K562 (cell line): ENCODE measurements at regions not wholly inside any gene's neighbourhood (a gene's known extent, or its start where the extent isn't known, plus 50 kb on each side); places are given as distances from the start of the nearest gene placed in this dataset.
A peak's percentile ranks its signal among the peaks of the same experiment; 100 is the strongest.

Source experiments
- ATAC-seq: fragments of 200-7000 bp; cut with Tn5 transposase; 3 replicates; pipeline ENCODE4 v1.9.1; 2020; ENCODE audit warnings: moderate library complexity
- BruUV-seq: library from RNA; stranded (reverse); fragments of 400-500 nt; replicated peaks from 2 replicates; lab custom pipeline; 2021; lab: Mats Ljungman, UMichigan
- CTCF ChIA-PET: fragments of 300-600 bp; formaldehyde crosslinking; extraction: SDS; loops from one replicate; lab custom pipeline; 2021; ENCODE audit warnings: low intra/inter-chr PET ratio; lab: Yijun Ruan, JAX
- POLR2A ChIA-PET: fragments of 300-600, 350-650 bp; sonication (Branson Sonifier 250); formaldehyde crosslinking; extraction: SDS; loops from one replicate; lab custom pipeline; 2021; ENCODE audit warnings: antibody characterized with exemption, inconsistent platforms; lab: Yijun Ruan, JAX
- DNase-seq, 4 experiments: peaks; one replicate each; pipeline versions ENCODE4 v3.0.0 to v3.0.0-alpha.2; 2011 to 2018; ENCODE audit warnings: low spot score in 3 of 4, mixed read lengths in 3 of 4; ENCODE audit errors: extremely low read depth in 1 of 4
- FAIRE-seq: peaks from 2 replicates; lab custom pipeline; 2011; peaks lifted over from hg19 to GRCh38; lab: Jason Lieb, UNC
- H2AFZ ChIP-seq: 2 replicates; pipeline ENCODE4 v1.6.0; 2011; ENCODE audit warnings: low read depth, low read length, control low read depth, inconsistent platforms
- H3K27ac ChIP-seq: fragments of 200-600 bp; 3 replicates; pipeline ENCODE4 v1.8.0; 2011; ENCODE audit warnings: low read depth, mild to moderate bottlenecking, control low read depth, inconsistent platforms, low read length, moderate library complexity, mixed read lengths; ENCODE audit errors: extremely low read depth
- H3K27me3 ChIP-seq, 2 experiments: fragments of 300-600 bp in 1 of 2; 2 replicates in 1 of 2; 3 replicates in 1 of 2; pipeline versions ENCODE4 v1.6.0 to v1.8.0; 2011; ENCODE audit warnings: inconsistent platforms in 2 of 2, low read length in 2 of 2, mild to moderate bottlenecking in 1 of 2, mixed read lengths in 1 of 2, moderate library complexity in 1 of 2; ENCODE audit not compliant: control insufficient read depth in 2 of 2, insufficient read depth in 2 of 2
- H3K36me3 ChIP-seq: fragments of 300-600 bp; 3 replicates; pipeline ENCODE4 v1.8.0; 2011; ENCODE audit warnings: mild to moderate bottlenecking, low read length, inconsistent platforms; ENCODE audit not compliant: control insufficient read depth, insufficient read depth
- H3K4me1 ChIP-seq, 2 experiments: fragments of 200-600 bp in 1 of 2; replicated peaks in 1 of 2; 2 replicates in 1 of 2; 3 replicates in 1 of 2; pipeline versions ENCODE4 v1.5.1 to v1.8.0; 2011; ENCODE audit warnings: inconsistent platforms in 2 of 2, low read length in 2 of 2, mild to moderate bottlenecking in 1 of 2, mixed read lengths in 1 of 2, moderate library complexity in 1 of 2; ENCODE audit not compliant: control insufficient read depth in 2 of 2, insufficient read depth in 2 of 2
- H3K4me2 ChIP-seq: 2 replicates; pipeline ENCODE4 v1.6.1; 2011; ENCODE audit warnings: low read length, control low read depth, inconsistent platforms, mixed read lengths; ENCODE audit not compliant: insufficient read depth
- H3K4me3 ChIP-seq: fragments of 200-600 bp; sonication (generic), shearing (Covaris generic); 2 replicates; pipeline ENCODE4 v1.5.1; 2016; ENCODE audit warnings: control low read depth, inconsistent platforms
- H3K79me2 ChIP-seq: fragments of 200-600 bp; 3 replicates; pipeline ENCODE4 v1.8.0; 2011; ENCODE audit warnings: low read length, inconsistent platforms; ENCODE audit not compliant: control insufficient read depth, insufficient read depth
- H3K9ac ChIP-seq, 2 experiments: 2 replicates each; pipeline versions ENCODE4 v1.6.0 to v1.6.1; 2011; ENCODE audit warnings: low read depth in 2 of 2, low read length in 2 of 2, control low read depth in 1 of 2, inconsistent platforms in 1 of 2, mild to moderate bottlenecking in 1 of 2, mixed read lengths in 1 of 2; ENCODE audit not compliant: insufficient read depth in 1 of 2
- H3K9me1 ChIP-seq: one replicate; pipeline ENCODE4 v1.6.0; 2011; ENCODE audit warnings: inconsistent platforms, mild to moderate bottlenecking, low read length, moderate library complexity; ENCODE audit not compliant: control insufficient read depth, insufficient read depth
- H3K9me3 ChIP-seq: replicated peaks from 2 replicates; pipeline ENCODE4 v1.5.1; 2011; ENCODE audit warnings: low read depth, low read length, inconsistent platforms; ENCODE audit not compliant: control insufficient read depth, insufficient read depth
- H4K20me1 ChIP-seq: replicated peaks from 2 replicates; pipeline ENCODE4 v1.6.1; 2011; ENCODE audit warnings: low read length, inconsistent platforms, mixed read lengths; ENCODE audit not compliant: control insufficient read depth, insufficient read depth
- ARHGAP35 ChIP-seq: fragments of 450-650 bp; IDR thresholded peaks from 2 replicates; pipeline ENCODE4 v1.6.1; 2018; ENCODE audit not compliant: partially characterized antibody
- CTBP1 ChIP-seq: fragments of 450-650 bp; IDR thresholded peaks from 2 replicates; pipeline ENCODE4 v1.6.1; 2016; ENCODE audit warnings: borderline replicate concordance
- FIP1L1 ChIP-seq: fragments of 200-400 bp; formaldehyde crosslinking; IDR thresholded peaks from 2 replicates; pipeline ENCODE4 v1.6.1; 2018; ENCODE audit warnings: mild to moderate bottlenecking, low read depth, low read length; ENCODE audit not compliant: poor library complexity, severe bottlenecking
- GABPA ChIP-seq: fragments of 200-800 bp; sonication (Bioruptor generic); conservative IDR thresholded peaks from 2 replicates; pipeline ENCODE4 v1.6.1; 2016; ENCODE audit warnings: low read depth, missing genetic modification characterization, missing compliant biosample characterization
- MIER1 ChIP-seq: fragments of 450-650 bp; IDR thresholded peaks from 2 replicates; pipeline ENCODE4 v1.6.1; 2016; ENCODE audit warnings: antibody characterized with exemption, mild to moderate bottlenecking, low read depth
- NCOA2 ChIP-seq, 2 experiments: fragments of 450-650 bp; IDR thresholded peaks; 2 replicates each; pipeline ENCODE4 v1.6.1; 2018; ENCODE audit warnings: mild to moderate bottlenecking in 2 of 2, moderate library complexity in 1 of 2; ENCODE audit not compliant: partially characterized antibody in 2 of 2
- PHB ChIP-seq: fragments of 250-450 bp; sonication (Bioruptor Pico); IDR thresholded peaks from 2 replicates; pipeline ENCODE4 v1.5.0; 2021
- POLR3G ChIP-seq: IDR thresholded peaks from 2 replicates; pipeline ENCODE4 v1.6.1; 2011; ENCODE audit not compliant: insufficient read length, insufficient replicate concordance; ENCODE audit errors: extremely low read depth
- ZKSCAN8 ChIP-seq: fragments of 200-800 bp; sonication (Bioruptor generic); IDR thresholded peaks from 2 replicates; pipeline ENCODE4 v1.6.1; 2016; ENCODE audit warnings: missing genetic modification characterization, missing compliant biosample characterization
- ZNF239 ChIP-seq: fragments of 250-450 bp; sonication (Bioruptor Pico); IDR thresholded peaks from 2 replicates; pipeline ENCODE4 v1.4.0; 2020; ENCODE audit warnings: mild to moderate bottlenecking
- ZNF324 ChIP-seq: fragments of 250-450 bp; sonication (Bioruptor Pico); IDR thresholded peaks from 2 replicates; pipeline ENCODE4 v1.4.0; 2020; ENCODE audit warnings: mild to moderate bottlenecking
- WGBS: fragments of 100-300 bp; shearing (Covaris generic); methylation state at CpG from one replicate; pipeline ENCODE4 v1.1.6; 2016; ENCODE audit warnings: low coverage, mixed read lengths; ENCODE audit not compliant: insufficient coverage; ENCODE audit errors: missing lambda C conversion rate; 5-methylcytosine and 5-hydroxymethylcytosine counted together
- in situ Hi-C: fragments of 300-500 bp; cut with MboI; formaldehyde crosslinking; loops from 4 replicates; pipeline ENCODE4 v1.15.0; 2018; ENCODE audit warnings: inconsistent platforms, mixed read lengths
- intact Hi-C: fragments of 100-400 bp; cut with micrococcal nuclease; formaldehyde crosslinking; loops from 2 replicates; pipeline ENCODE4 v1.14.2; 2022

DNA sequence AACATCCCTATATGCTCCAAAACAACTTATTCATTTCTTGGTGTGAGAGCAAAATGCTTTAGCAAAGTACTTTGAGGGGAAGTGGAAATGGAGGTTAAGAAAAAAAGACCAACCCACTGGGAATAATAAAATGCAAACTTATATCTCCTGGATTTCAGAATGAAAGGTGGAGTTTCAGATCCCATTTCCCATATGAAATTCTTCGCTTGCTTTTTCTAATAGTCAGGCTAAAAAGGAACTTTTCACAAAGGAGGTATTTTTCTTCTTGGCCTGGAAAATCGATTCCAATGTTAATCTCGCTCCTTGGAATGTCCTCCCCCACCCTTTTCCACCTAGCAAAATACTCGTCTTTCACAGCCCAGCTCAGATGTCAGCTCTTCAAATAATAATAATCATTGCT is 360.9 kb downstream of the LPIN1 start:
- no peak for TF ChIP-seq CTBP1
- no peak for TF ChIP-seq NCOA2 (IDR thresholded peaks at IDR 0.05; ENCODE audit: partially characterized antibody in 2 of 2)
- TF ChIP-seq ZKSCAN8 (CRISPR knock-in tag) = no peak
- TF ChIP-seq PHB (CRISPR knock-in tag) = no peak
- no peak for TF ChIP-seq GABPA
- no peak for TF ChIP-seq FIP1L1
- no peak for TF ChIP-seq MIER1
- no peak for TF ChIP-seq ZNF239 (CRISPR knock-in tag)
- TF ChIP-seq ZNF324 (CRISPR knock-in tag) = no peak
- TF ChIP-seq POLR3G = no peak
- no peak for TF ChIP-seq ARHGAP35
- Histone ChIP-seq H2AFZ (no peak overlapping the region), H3K27ac (no peak overlapping the region), H3K4me1 (peaks cover 19 to 34% of the 10 kb centered on the region in 2 experiments), H3K27me3 (no peaks in the 10 kb centered on the region), H3K79me2 (no peaks in the 10 kb centered on the region), H3K9ac (no peak overlapping the region; a peak in 1 of 4 replicates), H3K9me3 (no peaks in the 10 kb centered on the region), H4K20me1 (no peaks in the 10 kb centered on the region), H3K4me3 (no peak overlapping the region), H3K36me3 (no peaks in the 10 kb centered on the region), H3K9me1 (no peaks in the 10 kb centered on the region), H3K4me2 (0 out of 2 replicates have a peak overlapping the region, but pooled peaks have one; percentile 44)
- DNase-seq = no peak
- ChIA-PET POLR2A (no interaction called here), CTCF (no interaction called here)
- in situ Hi-C loops = no loop called here
- FAIRE-seq = no peak
- no peak for ATAC-seq
- intact Hi-C loops = no loop called here
- 49% methylated on average over 4 of the region's 4 CpGs for WGBS
- no TSS peak for BruUV-seq
